H1 (cell line): ENCODE measurements at regions not wholly inside any gene's neighbourhood (a gene's known extent, or its start where the extent isn't known, plus 50 kb on each side); places are given as distances from the start of the nearest gene placed in this dataset.

Experiments
- CTCF ChIA-PET: fragments of 300-600 bp; sonication (Branson Sonifier 250); formaldehyde crosslinking; loops from one replicate; lab custom pipeline; 2021; ENCODE audit not compliant: partially characterized antibody; lab: Charles Lee
- POLR2A ChIA-PET: fragments of 300-600 bp; sonication (Branson Sonifier 250); formaldehyde crosslinking; loops from one replicate; lab custom pipeline; 2021; ENCODE audit warnings: inconsistent platforms; ENCODE audit not compliant: partially characterized antibody; lab: Charles Lee
- DNase-seq, 2 experiments: peaks; one replicate each; pipeline versions ENCODE4 v3.0.0 to v3.0.0-alpha.2; 2010 to 2022; ENCODE audit warnings: low spot score in 2 of 2, low read depth in 1 of 2, mixed read lengths in 1 of 2
- FAIRE-seq: peaks from 2 replicates; lab custom pipeline; 2011; peaks lifted over from hg19 to GRCh38; lab: Jason Lieb, UNC
- H2AFZ ChIP-seq: 2 replicates; pipeline ENCODE4 v1.8.1; 2012; ENCODE audit warnings: low read length, inconsistent platforms
- H2AK5ac ChIP-seq: 2 replicates; pipeline ENCODE4 v1.6.1; 2013; ENCODE audit warnings: low read depth, low read length
- H2BK120ac ChIP-seq: replicated peaks from 2 replicates; pipeline ENCODE3; 2013; ENCODE audit warnings: low read depth, low read length, inconsistent platforms
- H2BK12ac ChIP-seq: 2 replicates; pipeline ENCODE4 v1.6.1; 2013; ENCODE audit warnings: low read depth, low read length
- H2BK15ac ChIP-seq: 2 replicates; pipeline ENCODE4 v1.6.1; 2013; ENCODE audit warnings: low read length
- H2BK20ac ChIP-seq: 2 replicates; pipeline ENCODE4 v1.6.1; 2013; ENCODE audit warnings: low read length
- H2BK5ac ChIP-seq: 2 replicates; pipeline ENCODE4 v1.6.1; 2013; ENCODE audit warnings: low read depth, low read length
- H3K14ac ChIP-seq: 2 replicates; pipeline ENCODE4 v1.6.1; 2013; ENCODE audit warnings: inconsistent platforms; ENCODE audit not compliant: insufficient read length
- H3K18ac ChIP-seq: 2 replicates; pipeline ENCODE4 v1.6.1; 2013; ENCODE audit warnings: low read length; ENCODE audit errors: extremely low read depth
- H3K23ac ChIP-seq: 2 replicates; pipeline ENCODE4 v1.6.1; 2013; ENCODE audit warnings: inconsistent platforms; ENCODE audit not compliant: insufficient read length
- H3K23me2 ChIP-seq: 2 replicates; pipeline ENCODE4 v1.6.1; 2013; ENCODE audit warnings: low read depth, low read length
- H3K27ac ChIP-seq: 2 replicates; pipeline ENCODE4 v1.6.1; 2011; ENCODE audit warnings: low read depth, low read length, inconsistent platforms
- H3K27me3 ChIP-seq, 4 experiments: replicated peaks in 1 of 4; 1 replicate in 1 of 4; 2 replicates in 3 of 4; pipeline versions ENCODE4 v1.6.1 to v1.8.1; 2011 to 2013; ENCODE audit warnings: low read length in 3 of 4, mild to moderate bottlenecking in 3 of 4, inconsistent platforms in 2 of 4, mixed read lengths in 2 of 4, moderate library complexity in 1 of 4; ENCODE audit not compliant: control insufficient read depth in 3 of 4, insufficient read depth in 3 of 4; ENCODE audit errors: extremely low read depth in 1 of 4
- H3K36me3 ChIP-seq, 4 experiments: 2 replicates each; pipeline versions ENCODE4 v1.6.1 to v1.8.1; 2011 to 2013; ENCODE audit warnings: mild to moderate bottlenecking in 4 of 4, low read length in 3 of 4, moderate library complexity in 2 of 4, control low read depth in 1 of 4, inconsistent platforms in 1 of 4; ENCODE audit not compliant: insufficient read depth in 4 of 4, control insufficient read depth in 2 of 4
- H3K4ac ChIP-seq: replicated peaks from 2 replicates; pipeline ENCODE3; 2013; ENCODE audit warnings: low read length, low read depth, mixed read lengths, inconsistent platforms; ENCODE audit not compliant: insufficient read length
- H3K4me1 ChIP-seq, 4 experiments: replicated peaks in 1 of 4; 1 replicate in 1 of 4; 2 replicates in 3 of 4; pipeline versions ENCODE4 v1.6.1 to v1.8.1; 2011 to 2013; ENCODE audit warnings: low read length in 3 of 4, inconsistent platforms in 2 of 4, mixed read lengths in 1 of 4; ENCODE audit not compliant: insufficient read depth in 4 of 4, control insufficient read depth in 3 of 4
- H3K4me2 ChIP-seq, 2 experiments: 2 replicates each; pipeline versions ENCODE4 v1.6.1 to v1.8.1; 2011 to 2013; ENCODE audit warnings: low read depth in 2 of 2, low read length in 2 of 2, control low read depth in 1 of 2, inconsistent platforms in 1 of 2, mild to moderate bottlenecking in 1 of 2; ENCODE audit not compliant: insufficient read depth in 1 of 2
- H3K4me3 ChIP-seq, 4 experiments: fragments of 200-600, 300-600 bp in 1 of 4; sonication (generic), shearing (Covaris generic), sonication (Bioruptor Twin) in 1 of 4; 2 replicates each; pipeline versions ENCODE4 v1.5.1 to v1.8.1; 2011 to 2016; ENCODE audit warnings: low read length in 4 of 4, low read depth in 3 of 4, control low read depth in 2 of 4, inconsistent platforms in 2 of 4, mild to moderate bottlenecking in 2 of 4, mixed read lengths in 1 of 4, moderate library complexity in 1 of 4; ENCODE audit not compliant: insufficient read depth in 2 of 4; ENCODE audit errors: extremely low read depth in 1 of 4
- H3K56ac ChIP-seq: replicated peaks from 2 replicates; pipeline ENCODE3; 2013; ENCODE audit warnings: low read depth, mild to moderate bottlenecking, mixed read lengths, low read length, inconsistent platforms; ENCODE audit not compliant: insufficient read length
- H3K79me1 ChIP-seq: 2 replicates; pipeline ENCODE4 v1.6.1; 2013; ENCODE audit warnings: low read depth, low read length, control low read depth
- H3K79me2 ChIP-seq, 2 experiments: 2 replicates each; pipeline versions ENCODE4 v1.6.1 to v1.8.1; 2012 to 2013; ENCODE audit warnings: low read length in 2 of 2, mild to moderate bottlenecking in 2 of 2, inconsistent platforms in 1 of 2; ENCODE audit not compliant: insufficient read depth in 2 of 2, control insufficient read depth in 1 of 2
- H3K9ac ChIP-seq, 4 experiments: replicated peaks in 1 of 4; 1 replicate in 1 of 4; 2 replicates in 3 of 4; pipeline versions ENCODE4 v1.6.1 to v1.8.1; 2011 to 2013; ENCODE audit warnings: low read depth in 3 of 4, low read length in 3 of 4, control low read depth in 2 of 4, mild to moderate bottlenecking in 2 of 4, moderate library complexity in 2 of 4, inconsistent platforms in 1 of 4; ENCODE audit errors: extremely low read depth in 1 of 4
- H3K9me3 ChIP-seq, 2 experiments: 2 replicates each; pipeline versions ENCODE4 v1.6.1 to v1.8.1; 2012 to 2013; ENCODE audit warnings: mild to moderate bottlenecking in 2 of 2, moderate library complexity in 2 of 2, control low read depth in 1 of 2, inconsistent platforms in 1 of 2, low read depth in 1 of 2, low read length in 1 of 2, mixed read lengths in 1 of 2; ENCODE audit not compliant: insufficient read depth in 2 of 2
- H4K20me1 ChIP-seq, 2 experiments: replicated peaks in 1 of 2; 2 replicates each; pipeline versions ENCODE3 to v1.8.1; 2011 to 2013; ENCODE audit warnings: inconsistent platforms in 2 of 2, low read length in 2 of 2, mild to moderate bottlenecking in 1 of 2; ENCODE audit not compliant: insufficient read depth in 2 of 2, control insufficient read depth in 1 of 2
- H4K5ac ChIP-seq: 2 replicates; pipeline ENCODE4 v1.6.1; 2013; ENCODE audit warnings: low read length, low read depth, mixed read lengths, inconsistent platforms; ENCODE audit not compliant: insufficient read length
- H4K8ac ChIP-seq: 2 replicates; pipeline ENCODE4 v1.8.0; 2013; ENCODE audit warnings: mild to moderate bottlenecking, moderate library complexity, low read length, inconsistent platforms; ENCODE audit not compliant: insufficient read depth; ENCODE audit errors: extremely low read depth
- H4K91ac ChIP-seq: replicated peaks from 2 replicates; pipeline ENCODE3; 2013; ENCODE audit warnings: low read length, mixed read lengths, inconsistent platforms; ENCODE audit not compliant: insufficient read length
- ATF3 ChIP-seq: IDR thresholded peaks from 2 replicates; pipeline ENCODE4 v1.6.1; 2011; ENCODE audit warnings: low read depth, mild to moderate bottlenecking, low read length; ENCODE audit not compliant: insufficient read depth
- BACH1 ChIP-seq: IDR thresholded peaks from 2 replicates; pipeline ENCODE4 v1.6.1; 2012; ENCODE audit warnings: low read length, improper control_type of control experiment
- BCL11A ChIP-seq, 2 experiments: IDR thresholded peaks; one replicate each; pipeline ENCODE4 v1.6.1; 2011; ENCODE audit warnings: low read depth in 2 of 2, low read length in 2 of 2, mild to moderate bottlenecking in 2 of 2
- CHD1 ChIP-seq: IDR thresholded peaks from 2 replicates; pipeline ENCODE4 v1.6.1; 2012; ENCODE audit warnings: low read depth, low read length, improper control_type of control experiment
- CHD2 ChIP-seq: IDR thresholded peaks from 2 replicates; pipeline ENCODE4 v1.6.1; 2012; ENCODE audit warnings: low read length, improper control_type of control experiment
- CREB1 ChIP-seq: IDR thresholded peaks from 2 replicates; pipeline ENCODE4 v1.6.1; 2012; ENCODE audit warnings: inconsistent platforms
- CTBP2 ChIP-seq: IDR thresholded peaks from 2 replicates; pipeline ENCODE4 v1.7.0; 2011; ENCODE audit warnings: borderline replicate concordance, mild to moderate bottlenecking, moderate library complexity, mixed read lengths, low read length; ENCODE audit not compliant: insufficient read depth, insufficient read length
- EGR1 ChIP-seq: IDR thresholded peaks from 2 replicates; pipeline ENCODE4 v1.6.1; 2011; ENCODE audit warnings: low read depth, low read length, borderline replicate concordance
- GTF2F1 ChIP-seq: IDR thresholded peaks from 2 replicates; pipeline ENCODE4 v1.6.1; 2012; ENCODE audit warnings: low read depth, low read length, improper control_type of control experiment, borderline replicate concordance
- RFX5 ChIP-seq: IDR thresholded peaks from 2 replicates; pipeline ENCODE4 v1.6.1; 2011; ENCODE audit warnings: low read depth, low read length, improper control_type of control experiment, borderline replicate concordance
- TAF1 ChIP-seq: IDR thresholded peaks from 2 replicates; pipeline ENCODE4 v1.6.1; 2011; ENCODE audit warnings: mild to moderate bottlenecking, low read depth, low read length
- TBP ChIP-seq: IDR thresholded peaks from 2 replicates; pipeline ENCODE4 v1.6.1; 2011; ENCODE audit warnings: low read depth, low read length, improper control_type of control experiment
- TEAD4 ChIP-seq: IDR thresholded peaks from 2 replicates; pipeline ENCODE4 v1.6.1; 2012; ENCODE audit warnings: low read depth, low read length, inconsistent platforms, mixed read lengths
- WGBS, 2 experiments: shearing (Covaris generic) in 1 of 2; methylation state at CpG; one replicate each; pipeline versions ENCODE4 v1.1.6 to v1.1.7; 2013 to 2015; ENCODE audit warnings: low lambda C conversion rate in 2 of 2, mixed read lengths in 2 of 2, inconsistent platforms in 1 of 2, low coverage in 1 of 2, missing lambda C conversion rate in 1 of 2; ENCODE audit not compliant: insufficient replicate concordance in 2 of 2, insufficient coverage in 1 of 2, insufficient read length in 1 of 2; ENCODE audit errors: extremely low coverage in 1 of 2, missing lambda C conversion rate in 1 of 2; 5-methylcytosine and 5-hydroxymethylcytosine counted together
- TF ChIP-seq, protein P1 (sequence below): IDR thresholded peaks from 2 replicates; pipeline ENCODE4 v1.6.1; 2012; ENCODE audit warnings: inconsistent platforms
- TF ChIP-seq, protein P2 (sequence below): IDR thresholded peaks from 2 replicates; pipeline ENCODE4 v1.6.1; 2012; ENCODE audit warnings: inconsistent platforms

GRCh38 chr2:41405441-41405840, 642.4 kb upstream of the PKDCC start:
- WGBS, 2 experiments, result 94% methylated on average over 2 of the region's 2 CpGs; no CpG with 5 or more reads in 1 of the 2 experiments
- CTCF ChIA-PET, result no interaction called here
- TF ChIP-seq CHD2 (no peak), TEAD4 (no peak), CHD1 (no peak), BCL11A (IDR thresholded peaks at IDR 0.05; ENCODE audit: low read depth in 2 of 2, low read length in 2 of 2) (no peak), ATF3 (no peak), CTBP2 (no peak), CREB1 (no peak), GTF2F1 (no peak), EGR1 (no peak), RFX5 (no peak), TAF1 (no peak), TBP (no peak), BACH1 (no peak)
- TF ChIP-seq, protein P1, sequence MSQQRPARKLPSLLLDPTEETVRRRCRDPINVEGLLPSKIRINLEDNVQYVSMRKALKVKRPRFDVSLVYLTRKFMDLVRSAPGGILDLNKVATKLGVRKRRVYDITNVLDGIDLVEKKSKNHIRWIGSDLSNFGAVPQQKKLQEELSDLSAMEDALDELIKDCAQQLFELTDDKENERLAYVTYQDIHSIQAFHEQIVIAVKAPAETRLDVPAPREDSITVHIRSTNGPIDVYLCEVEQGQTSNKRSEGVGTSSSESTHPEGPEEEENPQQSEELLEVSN, result no peak
- TF ChIP-seq, protein P2, sequence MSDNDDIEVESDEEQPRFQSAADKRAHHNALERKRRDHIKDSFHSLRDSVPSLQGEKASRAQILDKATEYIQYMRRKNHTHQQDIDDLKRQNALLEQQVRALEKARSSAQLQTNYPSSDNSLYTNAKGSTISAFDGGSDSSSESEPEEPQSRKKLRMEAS, result no peak

More at GRCh38 chr2:41405441-41405840, 642.4 kb upstream of the PKDCC start:
- no peak overlapping the region for H3K27ac ChIP-seq
- no peak overlapping the region for H3K14ac ChIP-seq
- no peak overlapping the region for H2BK5ac ChIP-seq
- H3K4ac ChIP-seq, result no peak overlapping the region
- H4K8ac ChIP-seq, result no peak overlapping the region
- no peak overlapping the region for H3K4me2 ChIP-seq
- no peaks in the 10 kb centered on the region for H3K9me3 ChIP-seq
- DNase-seq (no peak), FAIRE-seq (no peak)
- no peak overlapping the region for H4K91ac ChIP-seq
- no peak overlapping the region for H3K4me3 ChIP-seq
- H2BK120ac ChIP-seq, result no peak overlapping the region
- no peak overlapping the region for H3K9ac ChIP-seq
- no peak overlapping the region for H2BK12ac ChIP-seq
- H4K5ac ChIP-seq, result no peak overlapping the region
- no peak overlapping the region for H2BK15ac ChIP-seq
- H4K20me1 ChIP-seq, result no peaks in the 10 kb centered on the region
- H3K23me2 ChIP-seq, result no peaks in the 10 kb centered on the region
- H3K79me1 ChIP-seq, result no peaks in the 10 kb centered on the region
- no peak overlapping the region for H2BK20ac ChIP-seq
- POLR2A ChIA-PET, result no interaction called here
- H3K18ac ChIP-seq, result no peak overlapping the region
- no peaks in the 10 kb centered on the region for H3K79me2 ChIP-seq
- H3K4me1 ChIP-seq, result no peaks in the 10 kb centered on the region
- H3K36me3 ChIP-seq, result no peaks in the 10 kb centered on the region
- no peak overlapping the region for H3K23ac ChIP-seq
- H3K56ac ChIP-seq, result no peak overlapping the region
- no peak overlapping the region for H2AFZ ChIP-seq
- no peaks in the 10 kb centered on the region for H3K27me3 ChIP-seq
- no peak overlapping the region for H2AK5ac ChIP-seq
